A673 (cell line): ENCODE measurements at regions not wholly inside any gene's neighbourhood (a gene's known extent, or its start where the extent isn't known, plus 50 kb on each side); places are given as distances from the start of the nearest gene placed in this dataset.

Source experiments
- BruUV-seq: library from RNA; stranded (reverse); fragments of 400-500 nt; replicated peaks from 2 replicates; lab custom pipeline; 2021; lab: Mats Ljungman, UMichigan
- CTCF ChIA-PET: fragments of 300-600 bp; sonication (Branson Sonifier 250); formaldehyde crosslinking; loops from one replicate; lab custom pipeline; 2022; ENCODE audit warnings: antibody characterized with exemption; lab: Charles Lee
- POLR2A ChIA-PET: fragments of 300-600 bp; sonication (Branson Sonifier 250); formaldehyde crosslinking; loops from one replicate; lab custom pipeline; 2022; ENCODE audit warnings: antibody characterized with exemption; ENCODE audit not compliant: low non-redundant PET; lab: Charles Lee
- DNase-seq: peaks from one replicate; pipeline ENCODE4 v3.0.0-alpha.2; 2015; ENCODE audit warnings: low spot score
- H3K27ac ChIP-seq: fragments of 200-600 bp; sonication (generic); 2 replicates; pipeline ENCODE4 v1.5.1; 2016; ENCODE audit warnings: mixed run types, low read depth, mild to moderate bottlenecking, mixed read lengths, antibody characterized with exemption, low read length; ENCODE audit not compliant: poor library complexity, severe bottlenecking
- H3K27me3 ChIP-seq: fragments of 200-600 bp; sonication (generic); replicated peaks from 2 replicates; pipeline ENCODE4 v1.6.1; 2017; ENCODE audit warnings: mixed run types, low read depth, mild to moderate bottlenecking, mixed read lengths, antibody characterized with exemption, low read length; ENCODE audit not compliant: insufficient read depth, poor library complexity
- H3K36me3 ChIP-seq: fragments of 200-600 bp; sonication (generic); 2 replicates; pipeline ENCODE4 v1.6.1; 2016; ENCODE audit warnings: mixed run types, mild to moderate bottlenecking, mixed read lengths, antibody characterized with exemption, low read length; ENCODE audit not compliant: insufficient read depth, poor library complexity, severe bottlenecking
- H3K4me1 ChIP-seq: fragments of 200-600 bp; sonication (generic); 2 replicates; pipeline ENCODE4 v1.6.1; 2017; ENCODE audit warnings: mixed run types, mild to moderate bottlenecking, mixed read lengths, antibody characterized with exemption, low read length; ENCODE audit not compliant: insufficient read depth, poor library complexity, severe bottlenecking
- H3K4me3 ChIP-seq: fragments of 200-600 bp; sonication (generic); 2 replicates; pipeline ENCODE4 v1.5.1; 2016; ENCODE audit warnings: low read depth, mixed run types, mild to moderate bottlenecking, mixed read lengths, low read length; ENCODE audit not compliant: poor library complexity, severe bottlenecking
- H3K9me3 ChIP-seq: fragments of 200-600 bp; sonication (generic); 2 replicates; pipeline ENCODE4 v1.6.1; 2016; ENCODE audit warnings: mixed run types, low read depth, mild to moderate bottlenecking, mixed read lengths, antibody characterized with exemption, low read length; ENCODE audit not compliant: poor library complexity, severe bottlenecking
- CTCF ChIP-seq: fragments of 300-800, 200-600 bp; sonication (generic); conservative IDR thresholded peaks from 2 replicates; pipeline ENCODE4 v1.5.1; 2017; ENCODE audit warnings: low read depth, mild to moderate bottlenecking, antibody characterized with exemption, low read length, moderate library complexity, mixed read lengths
- EZH2 ChIP-seq: fragments of 200-600 bp; sonication (generic); IDR thresholded peaks from 2 replicates; pipeline ENCODE4 v1.6.1; 2017; ENCODE audit warnings: borderline replicate concordance, low read depth, mild to moderate bottlenecking, mixed read lengths, antibody characterized with exemption, low read length; ENCODE audit not compliant: poor library complexity, severe bottlenecking
- intact Hi-C: fragments of 100-400 bp; cut with micrococcal nuclease; formaldehyde crosslinking; loops from one replicate; pipeline ENCODE4 v1.10.0; 2022; ENCODE audit not compliant: unreplicated experiment

GRCh38 chr9:105038051-105038450 lies 110.1 kb upstream of the ABCA1 start:
- intact Hi-C loops = no loop called here
- POLR2A ChIA-PET = no interaction called here
- H3K4me1 ChIP-seq = no peaks in the 10 kb centered on the region
- H3K4me3 ChIP-seq = no peak overlapping the region
- no peak overlapping the region for H3K27ac ChIP-seq
- H3K27me3 ChIP-seq = peaks cover 49% of the 10 kb centered on the region
- CTCF ChIA-PET = no interaction called here
- H3K36me3 ChIP-seq = no peaks in the 10 kb centered on the region
- DNase-seq = no peak
- H3K9me3 ChIP-seq = peaks cover 4% of the 10 kb centered on the region
- no peak for TF ChIP-seq EZH2
- no peak for TF ChIP-seq CTCF
- no TSS peak for BruUV-seq

GRCh38 chr9:105039175-105039799 lies 111.3 kb upstream of the ABCA1 start:
- Histone ChIP-seq H3K4me3 (no peak overlapping the region), H3K36me3 (no peaks in the 10 kb centered on the region), H3K4me1 (no peaks in the 10 kb centered on the region), H3K9me3 (no peaks in the 10 kb centered on the region), H3K27ac (no peak overlapping the region), H3K27me3 (peaks cover 62% of the 10 kb centered on the region)
- intact Hi-C loops = no loop called here
- BruUV-seq = no TSS peak
- DNase-seq = no peak
- CTCF ChIA-PET = no interaction called here
- TF ChIP-seq EZH2 (no peak), CTCF (no peak)
- POLR2A ChIA-PET = no interaction called here

GRCh38 chr9:105043370-105043936 lies 115.5 kb upstream of the ABCA1 start:
- intact Hi-C loops = no loop called here
- POLR2A ChIA-PET = no interaction called here

More at GRCh38 chr9:105043370-105043936, 115.5 kb upstream of the ABCA1 start:
- BruUV-seq = no TSS peak
- Histone ChIP-seq H3K4me1 (peaks cover 8% of the 10 kb centered on the region), H3K36me3 (no peaks in the 10 kb centered on the region), H3K9me3 (no peaks in the 10 kb centered on the region), H3K27me3 (peaks cover 78% of the 10 kb centered on the region), H3K4me3 (no peak overlapping the region), H3K27ac (no peak overlapping the region)
- DNase-seq = no peak
- no peak for TF ChIP-seq EZH2
- CTCF ChIA-PET = no interaction called here
